ENCODE measurements at regions not wholly inside any gene's neighbourhood (a gene's known extent, or its start where the extent isn't known, plus 50 kb on each side); places are given as distances from the start of the nearest gene placed in this dataset.

- TF ChIP-seq POLR2AphosphoS5 (IDR thresholded peaks at IDR 0.05; ENCODE audit: low read depth, low read length), result no peak
- TF ChIP-seq TAF1 (IDR thresholded peaks at IDR 0.05; ENCODE audit: borderline replicate concordance, insufficient read depth, low read length), result no peak
- TF ChIP-seq REST (IDR thresholded peaks at IDR 0.05; ENCODE audit: insufficient read depth in 1 of 2, low read depth in 2 of 2, low read length in 2 of 2), result no peak
- no peak for TF ChIP-seq SIN3A (IDR thresholded peaks at IDR 0.05; ENCODE audit: borderline replicate concordance, insufficient read depth, low read length)
- no peak for TF ChIP-seq FOXP2 (optimal IDR thresholded peaks at IDR 0.05; ENCODE audit: borderline replicate concordance, extremely low read depth, extremely low read length, insufficient read depth)
Measured at GRCh38 chr15:98528046-98528725, 120.2 kb upstream of the IGF1R start.

Data from PFSK-1 (cell line).